ENCODE measurements at regions not wholly inside any gene's neighbourhood (a gene's known extent, or its start where the extent isn't known, plus 50 kb on each side); places are given as distances from the start of the nearest gene placed in this dataset.

DNA sequence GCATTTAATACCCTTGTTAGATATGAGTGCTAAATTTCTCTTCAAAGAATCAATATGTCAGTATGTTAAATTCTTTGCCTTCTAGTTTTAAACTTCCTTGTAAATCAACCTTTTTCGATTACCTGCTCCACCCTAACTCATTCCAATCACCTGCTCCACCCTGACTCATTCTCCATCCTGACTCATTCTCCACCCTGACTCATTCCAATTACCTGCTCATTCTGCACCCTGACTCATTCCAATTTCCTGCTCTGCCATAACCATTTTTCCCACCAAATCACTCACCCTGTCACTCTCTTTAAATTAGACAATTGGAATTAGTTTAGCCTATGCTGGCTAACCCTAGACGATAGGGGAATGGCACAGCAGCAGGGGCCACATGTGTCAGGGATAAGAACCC lies 519.5 kb upstream of the LRRC4C start:
- Histone ChIP-seq H3K4me1 (ENCODE audit: control insufficient read depth, insufficient read depth, low read length) (no peaks in the 10 kb centered on the region), H3K9me3 (ENCODE audit: control insufficient read depth, low read length) (peaks cover 6% of the 10 kb centered on the region), H3K9ac (ENCODE audit: low read length) (no peak overlapping the region), H3K36me3 (ENCODE audit: control insufficient read depth, insufficient read depth, low read length, severe bottlenecking) (no peaks in the 10 kb centered on the region), H3K27me3 (replicated peaks; ENCODE audit: control insufficient read depth, insufficient read depth, low read length) (no peaks in the 10 kb centered on the region), H3K4me3 (ENCODE audit: low read length) (no peak overlapping the region)
- DNase-seq (ENCODE audit: low read depth) = no peak

DNA sequence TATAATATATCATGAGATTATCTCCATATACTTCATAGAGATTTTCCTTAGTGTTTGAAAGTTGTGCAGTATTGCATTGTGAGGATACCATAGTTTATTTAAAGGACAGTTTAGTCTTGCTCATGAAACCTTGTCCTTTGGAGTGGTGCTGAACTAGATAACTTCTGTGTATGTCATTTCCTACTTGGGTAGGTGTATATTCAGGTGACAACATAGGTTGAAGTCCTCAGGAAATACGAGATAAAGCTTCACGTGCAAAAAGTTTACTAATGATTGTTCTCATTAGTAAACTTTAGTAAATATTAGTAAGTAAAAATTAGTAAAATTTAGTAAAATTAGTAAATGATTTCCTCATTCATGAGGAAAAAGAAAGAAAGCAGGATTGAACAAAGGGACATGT lies 521.3 kb upstream of the LRRC4C start:
- no peak for DNase-seq (ENCODE audit: low read depth)

GRCh38 chr11:41982276-41982675 lies 522.8 kb upstream of the LRRC4C start:
- DNase-seq (ENCODE audit: low read depth) = no peak
- H3K4me1 ChIP-seq (ENCODE audit: control insufficient read depth, insufficient read depth, low read length) = no peaks in the 10 kb centered on the region
- no peaks in the 10 kb centered on the region for H3K36me3 ChIP-seq (ENCODE audit: control insufficient read depth, insufficient read depth, low read length, severe bottlenecking)
- peaks cover 6% of the 10 kb centered on the region for H3K9me3 ChIP-seq (ENCODE audit: control insufficient read depth, low read length)
- no peak overlapping the region for H3K4me3 ChIP-seq (ENCODE audit: low read length)
- H3K9ac ChIP-seq (ENCODE audit: low read length) = no peak overlapping the region
- no peaks in the 10 kb centered on the region for H3K27me3 ChIP-seq (replicated peaks; ENCODE audit: control insufficient read depth, insufficient read depth, low read length)

More for the DNA sequence above, 521.3 kb upstream of the LRRC4C start:
- H3K4me3 ChIP-seq (ENCODE audit: low read length) = no peak overlapping the region
- H3K9me3 ChIP-seq (ENCODE audit: control insufficient read depth, low read length) = peaks cover 6% of the 10 kb centered on the region
- H3K36me3 ChIP-seq (ENCODE audit: control insufficient read depth, insufficient read depth, low read length, severe bottlenecking) = no peaks in the 10 kb centered on the region
- no peaks in the 10 kb centered on the region for H3K4me1 ChIP-seq (ENCODE audit: control insufficient read depth, insufficient read depth, low read length)
- H3K27me3 ChIP-seq (replicated peaks; ENCODE audit: control insufficient read depth, insufficient read depth, low read length) = no peaks in the 10 kb centered on the region
- no peak overlapping the region for H3K9ac ChIP-seq (ENCODE audit: low read length)

GRCh38 chr11:41982975-41983374 lies 523.5 kb upstream of the LRRC4C start:
- Histone ChIP-seq H3K9ac (ENCODE audit: low read length) (no peak overlapping the region), H3K36me3 (ENCODE audit: control insufficient read depth, insufficient read depth, low read length, severe bottlenecking) (no peaks in the 10 kb centered on the region), H3K27me3 (replicated peaks; ENCODE audit: control insufficient read depth, insufficient read depth, low read length) (no peaks in the 10 kb centered on the region), H3K9me3 (ENCODE audit: control insufficient read depth, low read length) (peaks cover 5% of the 10 kb centered on the region), H3K4me1 (ENCODE audit: control insufficient read depth, insufficient read depth, low read length) (no peaks in the 10 kb centered on the region), H3K4me3 (ENCODE audit: low read length) (no peak overlapping the region)
- no peak for DNase-seq (ENCODE audit: low read depth)

- Histone ChIP-seq H3K9me3 (ENCODE audit: control insufficient read depth, low read length) (peaks cover under 1% of the 10 kb centered on the region), H3K4me1 (ENCODE audit: control insufficient read depth, insufficient read depth, low read length) (no peaks in the 10 kb centered on the region), H3K36me3 (ENCODE audit: control insufficient read depth, insufficient read depth, low read length, severe bottlenecking) (no peaks in the 10 kb centered on the region), H3K27me3 (replicated peaks; ENCODE audit: control insufficient read depth, insufficient read depth, low read length) (no peaks in the 10 kb centered on the region), H3K4me3 (ENCODE audit: low read length) (no peak overlapping the region), H3K9ac (ENCODE audit: low read length) (no peak overlapping the region)
- no peak for DNase-seq (ENCODE audit: low read depth)
Measured at GRCh38 chr11:41983475-41983874, 524.0 kb upstream of the LRRC4C start.

GRCh38 chr11:41984023-41984422 lies 524.6 kb upstream of the LRRC4C start:
- DNase-seq (ENCODE audit: low read depth) = no peak
- no peaks in the 10 kb centered on the region for H3K9me3 ChIP-seq (ENCODE audit: control insufficient read depth, low read length)
- no peak overlapping the region for H3K4me3 ChIP-seq (ENCODE audit: low read length)
- H3K9ac ChIP-seq (ENCODE audit: low read length) = no peak overlapping the region
- H3K27me3 ChIP-seq (replicated peaks; ENCODE audit: control insufficient read depth, insufficient read depth, low read length) = no peaks in the 10 kb centered on the region
- no peaks in the 10 kb centered on the region for H3K4me1 ChIP-seq (ENCODE audit: control insufficient read depth, insufficient read depth, low read length)
- H3K36me3 ChIP-seq (ENCODE audit: control insufficient read depth, insufficient read depth, low read length, severe bottlenecking) = no peaks in the 10 kb centered on the region

DNA sequence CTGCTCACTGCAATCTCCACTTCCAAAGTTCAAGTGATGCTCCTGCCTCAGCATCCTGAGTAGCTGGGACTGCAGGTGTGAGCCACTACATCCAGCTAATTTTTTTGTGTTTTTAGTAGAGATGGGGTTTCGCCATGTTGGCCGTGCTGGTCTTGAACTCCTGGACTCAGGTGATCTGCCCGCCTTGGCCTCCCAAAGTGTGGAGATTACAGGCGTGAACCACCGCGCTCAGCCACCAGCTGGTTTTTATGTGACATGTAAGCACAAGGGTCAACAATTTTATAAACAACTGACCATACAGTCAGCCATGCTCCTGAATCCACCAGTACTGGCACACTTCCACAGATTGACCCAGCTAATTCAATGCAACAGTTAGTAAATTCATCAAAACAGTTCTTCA lies 526.3 kb upstream of the LRRC4C start:
- H3K4me1 ChIP-seq (ENCODE audit: control insufficient read depth, insufficient read depth, low read length) = no peaks in the 10 kb centered on the region
- DNase-seq (ENCODE audit: low read depth) = no peak
- H3K27me3 ChIP-seq (replicated peaks; ENCODE audit: control insufficient read depth, insufficient read depth, low read length) = no peaks in the 10 kb centered on the region
- no peak overlapping the region for H3K9ac ChIP-seq (ENCODE audit: low read length)
- no peaks in the 10 kb centered on the region for H3K9me3 ChIP-seq (ENCODE audit: control insufficient read depth, low read length)
- no peaks in the 10 kb centered on the region for H3K36me3 ChIP-seq (ENCODE audit: control insufficient read depth, insufficient read depth, low read length, severe bottlenecking)
- no peak overlapping the region for H3K4me3 ChIP-seq (ENCODE audit: low read length)

GRCh38 chr11:41988951-41989572 lies 529.6 kb upstream of the LRRC4C start:
- Histone ChIP-seq H3K4me1 (ENCODE audit: control insufficient read depth, insufficient read depth, low read length) (no peaks in the 10 kb centered on the region), H3K4me3 (ENCODE audit: low read length) (no peak overlapping the region), H3K36me3 (ENCODE audit: control insufficient read depth, insufficient read depth, low read length, severe bottlenecking) (no peaks in the 10 kb centered on the region), H3K9ac (ENCODE audit: low read length) (no peak overlapping the region), H3K27me3 (replicated peaks; ENCODE audit: control insufficient read depth, insufficient read depth, low read length) (no peaks in the 10 kb centered on the region), H3K9me3 (ENCODE audit: control insufficient read depth, low read length) (no peaks in the 10 kb centered on the region)
- DNase-seq (ENCODE audit: low read depth) = no peak

DNA sequence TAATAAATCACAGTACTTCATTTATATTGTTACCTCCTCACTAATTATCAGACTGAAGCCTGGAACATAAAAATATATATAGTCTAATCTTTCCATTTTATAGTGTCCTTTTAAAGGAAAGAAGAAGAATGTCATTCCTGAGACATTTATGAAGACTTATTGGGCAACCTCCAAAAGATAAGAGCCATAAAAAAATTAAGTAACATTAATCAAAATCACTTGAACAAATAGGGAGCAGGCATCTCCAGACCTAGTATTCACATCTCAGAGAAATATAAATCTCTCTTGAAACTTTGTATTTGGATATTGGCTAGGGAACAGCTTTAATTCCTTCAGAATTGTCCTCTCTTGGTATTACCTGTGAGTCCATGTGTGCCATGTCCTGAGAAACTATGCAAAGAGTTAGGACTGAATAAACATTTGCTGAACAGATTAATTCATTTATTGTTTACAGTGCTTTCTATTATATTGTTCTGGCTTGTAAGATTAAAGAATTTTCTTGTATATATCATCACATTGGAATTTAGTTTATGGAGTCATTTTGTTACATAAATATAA lies 530.5 kb upstream of the LRRC4C start:
- no peak overlapping the region for H3K4me3 ChIP-seq (ENCODE audit: low read length)
- H3K9me3 ChIP-seq (ENCODE audit: control insufficient read depth, low read length) = no peaks in the 10 kb centered on the region
- H3K27me3 ChIP-seq (replicated peaks; ENCODE audit: control insufficient read depth, insufficient read depth, low read length) = no peaks in the 10 kb centered on the region
- no peak overlapping the region for H3K9ac ChIP-seq (ENCODE audit: low read length)
- no peak for DNase-seq (ENCODE audit: low read depth)
- H3K36me3 ChIP-seq (ENCODE audit: control insufficient read depth, insufficient read depth, low read length, severe bottlenecking) = no peaks in the 10 kb centered on the region
- H3K4me1 ChIP-seq (ENCODE audit: control insufficient read depth, insufficient read depth, low read length) = no peaks in the 10 kb centered on the region

DNA sequence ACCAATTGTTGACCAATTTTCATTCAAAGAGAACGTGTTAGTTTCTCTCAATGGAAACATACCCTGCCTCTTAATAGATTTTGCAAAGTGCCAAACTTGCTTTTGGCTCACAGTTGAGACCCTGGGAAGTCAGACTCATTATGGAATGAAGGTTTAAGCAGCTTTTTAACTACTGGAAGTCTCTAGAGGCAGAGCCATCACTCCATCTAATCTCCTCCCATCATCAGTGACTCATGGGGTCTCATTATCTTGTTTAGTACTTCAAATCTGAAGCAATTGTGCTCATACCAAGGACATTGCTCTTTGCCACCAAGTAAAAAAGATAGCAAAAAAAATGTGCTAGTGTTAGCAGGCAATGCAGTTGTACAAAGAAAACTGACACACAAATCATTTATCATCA lies 537.1 kb upstream of the LRRC4C start:
- no peaks in the 10 kb centered on the region for H3K36me3 ChIP-seq (ENCODE audit: control insufficient read depth, insufficient read depth, low read length, severe bottlenecking)
- H3K4me1 ChIP-seq (ENCODE audit: control insufficient read depth, insufficient read depth, low read length) = peaks cover 14% of the 10 kb centered on the region
- DNase-seq (ENCODE audit: low read depth) = no peak

DNA sequence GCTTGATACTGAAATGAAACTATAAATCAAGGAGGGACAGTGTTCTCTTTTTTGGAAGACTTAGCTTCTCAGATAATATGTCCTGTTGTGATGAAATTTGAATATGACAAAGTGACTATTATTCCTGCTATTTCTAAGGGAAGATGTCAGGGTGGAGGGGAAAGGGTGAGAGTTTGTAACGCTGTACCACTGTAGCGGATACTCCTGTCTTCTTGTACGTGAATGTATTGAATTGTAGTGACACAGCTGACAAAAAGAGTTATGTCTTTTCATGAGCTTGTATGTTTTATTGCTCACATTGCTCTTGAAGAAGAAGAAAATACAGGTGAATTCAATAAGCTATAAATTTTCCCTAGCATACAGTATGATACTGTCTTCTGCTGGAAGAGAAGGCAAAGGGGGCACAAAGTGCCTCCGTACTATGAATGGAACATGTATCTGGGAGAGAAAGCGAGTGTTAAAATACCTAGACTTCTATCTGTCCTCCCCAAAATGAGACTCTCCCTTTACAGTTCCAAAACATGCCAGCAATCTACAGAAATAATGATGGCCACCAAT lies 538.5 kb upstream of the LRRC4C start:
- Histone ChIP-seq H3K27me3 (replicated peaks; ENCODE audit: control insufficient read depth, insufficient read depth, low read length) (no peaks in the 10 kb centered on the region), H3K4me1 (ENCODE audit: control insufficient read depth, insufficient read depth, low read length) (peaks cover 17% of the 10 kb centered on the region), H3K36me3 (ENCODE audit: control insufficient read depth, insufficient read depth, low read length, severe bottlenecking) (no peaks in the 10 kb centered on the region), H3K9me3 (ENCODE audit: control insufficient read depth, low read length) (no peaks in the 10 kb centered on the region), H3K4me3 (ENCODE audit: low read length) (no peak overlapping the region), H3K9ac (ENCODE audit: low read length) (no peak overlapping the region)
- DNase-seq (ENCODE audit: low read depth) = no peak

More for the DNA sequence above, 537.1 kb upstream of the LRRC4C start:
- no peaks in the 10 kb centered on the region for H3K27me3 ChIP-seq (replicated peaks; ENCODE audit: control insufficient read depth, insufficient read depth, low read length)
- no peaks in the 10 kb centered on the region for H3K9me3 ChIP-seq (ENCODE audit: control insufficient read depth, low read length)
- no peak overlapping the region for H3K9ac ChIP-seq (ENCODE audit: low read length)
- H3K4me3 ChIP-seq (ENCODE audit: low read length) = no peak overlapping the region

DNA sequence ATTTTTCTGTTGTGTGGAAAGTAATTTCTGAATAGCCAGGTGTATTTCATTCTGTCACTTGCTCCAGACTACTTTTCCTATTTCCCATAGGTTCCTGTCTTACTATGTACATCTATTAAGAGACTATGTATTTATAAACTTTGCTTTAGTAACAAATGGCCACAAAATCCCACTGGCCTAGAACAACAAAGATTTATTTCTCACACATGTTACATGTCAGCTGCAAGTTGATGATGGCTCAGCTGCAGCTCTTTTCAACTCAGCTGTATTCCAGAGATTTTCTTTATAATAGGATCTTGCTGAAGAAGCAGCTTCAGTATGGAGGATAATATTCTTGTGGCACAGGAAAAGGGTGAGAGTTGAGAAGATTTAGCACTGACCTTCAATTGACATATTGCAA lies 539.6 kb upstream of the LRRC4C start:
- no peak overlapping the region for H3K9ac ChIP-seq (ENCODE audit: low read length)
- H3K9me3 ChIP-seq (ENCODE audit: control insufficient read depth, low read length) = no peaks in the 10 kb centered on the region
- no peak overlapping the region for H3K4me3 ChIP-seq (ENCODE audit: low read length)
- H3K4me1 ChIP-seq (ENCODE audit: control insufficient read depth, insufficient read depth, low read length) = peaks cover 19% of the 10 kb centered on the region
- H3K36me3 ChIP-seq (ENCODE audit: control insufficient read depth, insufficient read depth, low read length, severe bottlenecking) = no peaks in the 10 kb centered on the region
- no peaks in the 10 kb centered on the region for H3K27me3 ChIP-seq (replicated peaks; ENCODE audit: control insufficient read depth, insufficient read depth, low read length)
- no peak for DNase-seq (ENCODE audit: low read depth)
